Endodermal cell (in vitro differentiated cells): ENCODE measurements at regions not wholly inside any gene's neighbourhood (a gene's known extent, or its start where the extent isn't known, plus 50 kb on each side); places are given as distances from the start of the nearest gene placed in this dataset.
"Not testable (repeated sequence)": the region's sequence is repeated elsewhere in the genome, so short reads cannot be mapped to it uniquely, and the experiment has no call there.

Source experiments
- DNase-seq: peaks from one replicate; pipeline ENCODE4 v3.0.0-alpha.2; 2017
- H3K27ac ChIP-seq: 2 replicates; pipeline ENCODE4 v1.5.1; 2013; ENCODE audit warnings: mild to moderate bottlenecking, low read depth, low read length, moderate library complexity
- H3K27me3 ChIP-seq: 2 replicates; pipeline ENCODE4 v1.6.1; 2013; ENCODE audit warnings: mild to moderate bottlenecking, low read length, moderate library complexity; ENCODE audit not compliant: insufficient read depth, control insufficient read depth, poor library complexity, severe bottlenecking
- H3K36me3 ChIP-seq: 2 replicates; pipeline ENCODE4 v1.7.0; 2013; ENCODE audit warnings: mild to moderate bottlenecking, low read length, moderate library complexity; ENCODE audit not compliant: control insufficient read depth, insufficient read depth
- H3K4me1 ChIP-seq: one replicate; pipeline ENCODE4 v1.7.0; 2013; ENCODE audit warnings: low read length; ENCODE audit not compliant: control insufficient read depth, insufficient read depth
- H3K4me3 ChIP-seq: 2 replicates; pipeline ENCODE4 v1.5.1; 2013; ENCODE audit warnings: mild to moderate bottlenecking, low read length, moderate library complexity
- H3K9ac ChIP-seq: 2 replicates; pipeline ENCODE4 v1.6.1; 2013; ENCODE audit warnings: mild to moderate bottlenecking, low read length, moderate library complexity; ENCODE audit not compliant: poor library complexity, severe bottlenecking; ENCODE audit errors: extremely low read depth
- H3K9me3 ChIP-seq: 2 replicates; pipeline ENCODE4 v1.6.1; 2013; ENCODE audit warnings: mild to moderate bottlenecking, low read length, moderate library complexity; ENCODE audit not compliant: control insufficient read depth
- H3K27ac Mint-ChIP-seq: 2 replicates; pipeline ENCODE4 v1.8.0; 2020; ENCODE audit warnings: mixed read lengths
- H3K27me3 Mint-ChIP-seq: 2 replicates; pipeline ENCODE4 v1.8.0; 2021; ENCODE audit warnings: mild to moderate bottlenecking, mixed read lengths; ENCODE audit not compliant: insufficient read depth
- H3K36me3 Mint-ChIP-seq: 2 replicates; pipeline ENCODE4 v1.8.0; 2020; ENCODE audit warnings: low read depth, mixed read lengths
- H3K4me1 Mint-ChIP-seq: 2 replicates; pipeline ENCODE4 v1.8.0; 2020; ENCODE audit warnings: mixed read lengths
- H3K4me3 Mint-ChIP-seq: 2 replicates; pipeline ENCODE4 v1.8.0; 2020; ENCODE audit warnings: mild to moderate bottlenecking, moderate library complexity, mixed read lengths
- H3K9me3 Mint-ChIP-seq: 2 replicates; pipeline ENCODE4 v1.8.0; 2020; ENCODE audit warnings: mild to moderate bottlenecking, mixed read lengths
- CTCF ChIP-seq: fragments of 200-600 bp; sonication (generic); conservative IDR thresholded peaks from 2 replicates; pipeline ENCODE4 v1.5.0; 2021; ENCODE audit warnings: antibody characterized with exemption, mild to moderate bottlenecking
- WGBS, 2 experiments: methylation state at CpG; one replicate each; pipeline versions ENCODE4 v1.1.5 to v1.1.7; 2013; ENCODE audit warnings: missing lambda C conversion rate in 2 of 2, mixed read lengths in 1 of 2; ENCODE audit not compliant: insufficient coverage in 1 of 2, insufficient read length in 1 of 2; 5-methylcytosine and 5-hydroxymethylcytosine counted together

DNA sequence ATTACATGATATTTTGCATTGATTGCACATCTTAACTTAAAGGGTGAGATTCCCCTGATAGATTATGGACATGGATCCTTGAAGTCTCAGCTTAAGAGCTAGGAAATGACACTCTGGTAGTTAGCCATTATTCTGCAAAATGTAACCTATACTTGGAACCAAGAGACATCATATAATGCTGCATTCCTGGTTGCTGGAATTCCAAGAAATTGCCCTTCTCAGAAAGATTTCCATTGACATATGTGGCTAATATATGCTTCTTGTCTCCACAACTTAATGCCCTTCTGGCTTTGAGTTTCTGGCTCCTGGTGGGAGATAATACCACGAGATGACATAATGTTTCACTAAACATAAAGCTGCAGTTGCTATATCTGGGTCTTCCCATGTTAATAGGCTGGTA lies 204.4 kb upstream of the TRPC4 start:
- Mint-ChIP-seq H3K4me3 (no peak overlapping the region), H3K9me3 (peaks cover 14% of the 10 kb centered on the region), H3K36me3 (no peaks in the 10 kb centered on the region), H3K27ac (no peak overlapping the region), H3K27me3 (no peaks in the 10 kb centered on the region), H3K4me1 (no peaks in the 10 kb centered on the region)
- no peak overlapping the region for H3K27ac ChIP-seq
- H3K36me3 ChIP-seq: no peaks in the 10 kb centered on the region
- no peaks in the 10 kb centered on the region for H3K4me1 ChIP-seq
- H3K4me3 ChIP-seq: no peak overlapping the region
- TF ChIP-seq CTCF: no peak
- H3K27me3 ChIP-seq: no peaks in the 10 kb centered on the region
- WGBS, 2 experiments: 93% methylated on average over 1 of the region's 1 CpG; no CpG with 5 or more reads in 1 of the 2 experiments
- DNase-seq: no peak
- H3K9ac ChIP-seq: no peak overlapping the region
- H3K9me3 ChIP-seq: peaks cover 12% of the 10 kb centered on the region

DNA sequence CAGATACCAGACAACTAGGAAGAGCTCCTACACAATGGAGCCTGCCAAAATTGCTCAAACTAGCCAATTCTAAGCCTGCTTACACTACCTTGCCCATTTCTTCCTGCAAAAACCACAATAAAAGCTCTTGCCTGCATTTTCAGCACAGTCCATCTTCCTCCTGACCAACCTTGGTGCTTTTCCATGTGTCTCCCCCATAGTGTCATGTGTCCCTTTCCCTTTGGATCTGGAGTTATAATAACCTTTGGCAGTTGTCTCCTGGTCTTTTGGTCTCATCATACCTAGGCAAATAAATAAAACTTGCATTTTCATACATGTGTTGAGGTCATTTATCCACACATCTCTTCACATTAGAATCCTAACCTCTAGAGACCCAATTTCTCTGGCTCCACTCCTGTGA lies 203.1 kb upstream of the TRPC4 start:
- H3K27me3 Mint-ChIP-seq: no peaks in the 10 kb centered on the region
- H3K36me3 Mint-ChIP-seq: no peaks in the 10 kb centered on the region
- Histone ChIP-seq H3K4me1 (no peaks in the 10 kb centered on the region), H3K4me3 (no peak overlapping the region), H3K27ac (no peak overlapping the region), H3K27me3 (no peaks in the 10 kb centered on the region), H3K36me3 (no peaks in the 10 kb centered on the region), H3K9ac (no peak overlapping the region), H3K9me3 (peaks cover 1% of the 10 kb centered on the region)
- no peak overlapping the region for H3K27ac Mint-ChIP-seq
- DNase-seq: no peak
- H3K9me3 Mint-ChIP-seq: peaks cover 10% of the 10 kb centered on the region
- no peak overlapping the region for H3K4me3 Mint-ChIP-seq
- no peak for TF ChIP-seq CTCF
- H3K4me1 Mint-ChIP-seq: no peaks in the 10 kb centered on the region

GRCh38 chr13:38071340-38071739 lies 201.8 kb upstream of the TRPC4 start:
- not testable (repeated sequence) for H3K27me3 Mint-ChIP-seq, H3K27ac ChIP-seq, H3K4me1 ChIP-seq, H3K4me3 Mint-ChIP-seq, H3K36me3 ChIP-seq, H3K9ac ChIP-seq, H3K27ac Mint-ChIP-seq, H3K4me1 Mint-ChIP-seq, H3K9me3 ChIP-seq, H3K36me3 Mint-ChIP-seq, DNase-seq, H3K27me3 ChIP-seq, H3K4me3 ChIP-seq
- 89 to 91% methylated on average over 2 of the region's 5 CpGs for WGBS, 2 experiments
- peaks cover 20% of the 10 kb centered on the region for H3K9me3 Mint-ChIP-seq

DNA sequence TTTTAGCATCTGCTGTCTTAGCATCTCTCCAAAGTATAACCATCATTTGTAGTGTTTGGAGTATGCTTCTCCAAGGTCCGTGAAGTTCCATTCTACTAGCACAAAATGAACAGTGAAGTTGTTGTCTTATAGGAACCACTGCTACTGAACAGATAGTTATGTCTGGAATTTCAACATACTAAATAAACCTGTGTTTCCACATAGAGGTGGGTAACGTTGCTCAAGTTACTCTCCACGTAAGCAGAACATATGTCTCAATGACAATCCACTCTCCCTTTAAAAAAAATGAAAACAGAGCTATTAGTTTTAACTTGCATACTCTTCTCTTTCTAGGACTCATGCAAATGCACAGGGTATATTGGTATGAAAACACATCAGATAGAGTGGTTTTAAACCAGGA lies 184.3 kb upstream of the TRPC4 start:
- H3K36me3 ChIP-seq: no peaks in the 10 kb centered on the region
- H3K4me3 ChIP-seq: no peak overlapping the region
- Mint-ChIP-seq H3K36me3 (no peaks in the 10 kb centered on the region), H3K9me3 (peaks cover 6% of the 10 kb centered on the region), H3K27me3 (no peaks in the 10 kb centered on the region), H3K27ac (no peak overlapping the region), H3K4me1 (no peaks in the 10 kb centered on the region), H3K4me3 (no peak overlapping the region)
- no peaks in the 10 kb centered on the region for H3K27me3 ChIP-seq
- DNase-seq: no peak
- H3K9me3 ChIP-seq: no peaks in the 10 kb centered on the region
- no peak for TF ChIP-seq CTCF
- H3K9ac ChIP-seq: no peak overlapping the region
- H3K27ac ChIP-seq: no peak overlapping the region
- no peaks in the 10 kb centered on the region for H3K4me1 ChIP-seq
- 93 to 97% methylated on average over 2 to 3 of the region's 3 CpGs for WGBS, 2 experiments
